HG03521 (cell line): ENCODE measurements at regions not wholly inside any gene's neighbourhood (a gene's known extent, or its start where the extent isn't known, plus 50 kb on each side); places are given as distances from the start of the nearest gene placed in this dataset.
"Not testable (repeated sequence)": the region's sequence is repeated elsewhere in the genome, so short reads cannot be mapped to it uniquely, and the experiment has no call there.

Experiments
- ATAC-seq: cut with Tn5 transposase; IDR thresholded peaks from one replicate; pipeline ENCODE4 v1.9.1; 2021; ENCODE audit warnings: mild to moderate bottlenecking, moderate library complexity; ENCODE audit not compliant: unreplicated experiment

GRCh38 chr4:94141001-94141400, 66.7 kb upstream of the SMARCAD1 start:
- no peak for ATAC-seq

- not testable (repeated sequence) for ATAC-seq
Measured at GRCh38 chr4:94148052-94148451, 59.6 kb upstream of the SMARCAD1 start.

GRCh38 chr4:94152466-94152865, 55.2 kb upstream of the SMARCAD1 start:
- no peak for ATAC-seq

- ATAC-seq = not testable (repeated sequence)
Measured at GRCh38 chr4:94155404-94155803, 52.3 kb upstream of the SMARCAD1 start.

- ATAC-seq = no peak
Measured at GRCh38 chr4:94156826-94157225, 50.8 kb upstream of the SMARCAD1 start.
